Sigmoid colon (tissue), 6 donors: ENCODE measurements at regions not wholly inside any gene's neighbourhood (a gene's known extent, or its start where the extent isn't known, plus 50 kb on each side); places are given as distances from the start of the nearest gene placed in this dataset.

Source experiments
- DNase-seq: peaks from one replicate; pipeline ENCODE4 v3.0.0-alpha.2; 2019
- H3K27ac ChIP-seq, 4 donors: fragments of 200-600 bp; sonication (generic); one replicate each; pipeline ENCODE4 v1.5.1; 2016 to 2019; ENCODE audit warnings: mild to moderate bottlenecking in 1 of 4
- H3K27me3 ChIP-seq, 3 donors: fragments of 200-600 bp; sonication (generic); one replicate each; pipeline ENCODE4 v1.5.1; 2019; ENCODE audit warnings: mild to moderate bottlenecking in 1 of 3
- H3K36me3 ChIP-seq, 4 donors: fragments of 200-600 bp; sonication (generic); one replicate each; pipeline ENCODE4 v1.5.1; 2016 to 2019
- H3K4me1 ChIP-seq, 4 donors: fragments of 200-600 bp; sonication (generic); one replicate each; pipeline ENCODE4 v1.5.1; 2017 to 2019
- H3K4me3 ChIP-seq, 4 donors: fragments of 200-600 bp; sonication (generic); one replicate each; pipeline ENCODE4 v1.5.1; 2017 to 2019; ENCODE audit warnings: mild to moderate bottlenecking in 2 of 4, moderate library complexity in 1 of 4
- H3K9me3 ChIP-seq, 4 donors: fragments of 200-600 bp in 3 of 4; sonication (generic) in 3 of 4; one replicate each; pipeline versions ENCODE4 v1.5.1 to v1.6.1; 2013 to 2019
- CTCF ChIP-seq, 4 experiments: fragments of 450-650 bp in 3 of 4; fragments of 200-600 bp in 1 of 4; IDR thresholded peaks; one replicate each; pipeline ENCODE4 v1.5.1; 2016 to 2019; ENCODE audit warnings: antibody characterized with exemption in 4 of 4, mild to moderate bottlenecking in 3 of 4, moderate library complexity in 2 of 4
- EP300 ChIP-seq, 4 donors: sonication (generic); formaldehyde crosslinking; IDR thresholded peaks; one replicate each; pipeline ENCODE4 v1.6.1; 2017; ENCODE audit warnings: antibody characterized with exemption in 4 of 4
- POLR2A ChIP-seq, 2 donors: fragments of 450-650 bp; IDR thresholded peaks; one replicate each; pipeline ENCODE4 v1.6.1; 2016; ENCODE audit warnings: antibody characterized with exemption in 2 of 2, mild to moderate bottlenecking in 2 of 2, moderate library complexity in 2 of 2
- POLR2AphosphoS5 ChIP-seq, 4 donors: sonication (generic); formaldehyde crosslinking; IDR thresholded peaks; one replicate each; pipeline ENCODE4 v1.6.1; 2017; ENCODE audit warnings: antibody characterized with exemption in 4 of 4
- WGBS, 2 donors: extraction: QIAGEN DNeasy Blood & Tissue Kit; methylation state at CpG; one replicate each; pipeline ENCODE4 v1.1.7; 2013; 5-methylcytosine and 5-hydroxymethylcytosine counted together
- intact Hi-C: fragments of 100-400 bp; cut with DNase I; formaldehyde crosslinking; loops from one replicate; pipeline ENCODE4 v1.15.1; 2023
- donor health status: healthy with polysubstance abuse.
- donor health status: healthy.

GRCh38 chr15:96610757-96611156 is 280.3 kb downstream of the NR2F2 start:
- no peaks in the 10 kb centered on the region for H3K27me3 ChIP-seq
- WGBS, 2 donors = 55 to 69% methylated on average over 3 of the region's 3 CpGs
- no peaks in the 10 kb centered on the region for H3K36me3 ChIP-seq
- H3K4me3 ChIP-seq = no peak overlapping the region
- peaks cover 0 to 15% (median 1%) of the 10 kb centered on the region in 4 donors for H3K9me3 ChIP-seq
- intact Hi-C loops = no loop called here
- no peak for DNase-seq
- H3K27ac ChIP-seq = no peak overlapping the region
- no peak for TF ChIP-seq POLR2AphosphoS5 (IDR thresholded peaks at IDR 0.05)
- TF ChIP-seq POLR2A (IDR thresholded peaks at IDR 0.05) = no peak
- TF ChIP-seq CTCF (IDR thresholded peaks at IDR 0.05) = no peak
- TF ChIP-seq EP300 (IDR thresholded peaks at IDR 0.05) = no peak
- H3K4me1 ChIP-seq = no peaks in the 10 kb centered on the region

GRCh38 chr15:96612917-96613316 is 282.4 kb downstream of the NR2F2 start:
- Histone ChIP-seq H3K4me3 (no peak overlapping the region), H3K27me3 (no peaks in the 10 kb centered on the region), H3K9me3 (peaks cover 0 to 15% (median 1%) of the 10 kb centered on the region in 4 donors), H3K36me3 (no peaks in the 10 kb centered on the region), H3K4me1 (no peaks in the 10 kb centered on the region), H3K27ac (no peak overlapping the region)
- no peak for TF ChIP-seq EP300 (IDR thresholded peaks at IDR 0.05)
- TF ChIP-seq CTCF (IDR thresholded peaks at IDR 0.05) = no peak
- no peak for TF ChIP-seq POLR2AphosphoS5 (IDR thresholded peaks at IDR 0.05)
- no peak for TF ChIP-seq POLR2A (IDR thresholded peaks at IDR 0.05)
- no peak for DNase-seq
- intact Hi-C loops = no loop called here
- 40 to 78% methylated on average over 1 of the region's 1 CpG for WGBS, 2 donors

GRCh38 chr15:96619174-96619573 is 288.7 kb downstream of the NR2F2 start:
- TF ChIP-seq POLR2AphosphoS5 (IDR thresholded peaks at IDR 0.05) = no peak
- H3K4me3 ChIP-seq = no peak overlapping the region
- H3K9me3 ChIP-seq = peaks cover 0 to 7% (median 0%) of the 10 kb centered on the region in 4 donors
- H3K4me1 ChIP-seq = no peaks in the 10 kb centered on the region
- DNase-seq = no peak
- H3K36me3 ChIP-seq = no peaks in the 10 kb centered on the region
- H3K27ac ChIP-seq = no peak overlapping the region
- intact Hi-C loops = no loop called here
- no peaks in the 10 kb centered on the region for H3K27me3 ChIP-seq
- 30 to 36% methylated on average over 6 of the region's 6 CpGs for WGBS, 2 donors

- WGBS, 2 donors = 72 to 89% methylated on average over 6 of the region's 6 CpGs
- H3K27me3 ChIP-seq = no peaks in the 10 kb centered on the region
- TF ChIP-seq POLR2A (IDR thresholded peaks at IDR 0.05) (no peak), POLR2AphosphoS5 (IDR thresholded peaks at IDR 0.05) (no peak), CTCF (IDR thresholded peaks at IDR 0.05) (no peak), EP300 (IDR thresholded peaks at IDR 0.05) (no peak)
- intact Hi-C loops = no loop called here
- H3K4me1 ChIP-seq = peaks cover 0 to 10% (median 8%) of the 10 kb centered on the region in 4 donors
- H3K27ac ChIP-seq = no peak overlapping the region
- no peak overlapping the region for H3K4me3 ChIP-seq
- H3K9me3 ChIP-seq = no peaks in the 10 kb centered on the region
- no peaks in the 10 kb centered on the region for H3K36me3 ChIP-seq
- no peak for DNase-seq
These were observed 292.2 kb downstream of the NR2F2 start for GRCh38 chr15:96622714-96623113.

- no peaks in the 10 kb centered on the region for H3K27me3 ChIP-seq
- H3K9me3 ChIP-seq = no peaks in the 10 kb centered on the region
- H3K4me3 ChIP-seq = no peak overlapping the region
- peaks cover 0 to 20% (median 14%) of the 10 kb centered on the region in 4 donors for H3K4me1 ChIP-seq
- H3K27ac ChIP-seq = no peak overlapping the region
- intact Hi-C loops = no loop called here
- TF ChIP-seq POLR2A (IDR thresholded peaks at IDR 0.05) (no peak), CTCF (IDR thresholded peaks at IDR 0.05) (no peak), POLR2AphosphoS5 (IDR thresholded peaks at IDR 0.05) (no peak), EP300 (IDR thresholded peaks at IDR 0.05) (no peak)
- no peak for DNase-seq
- WGBS, 2 donors = 72 to 79% methylated on average over 4 of the region's 4 CpGs
- no peaks in the 10 kb centered on the region for H3K36me3 ChIP-seq
These were observed 294.8 kb downstream of the NR2F2 start for GRCh38 chr15:96625256-96625655.
